ENCODE measurements at regions not wholly inside any gene's neighbourhood (a gene's known extent, or its start where the extent isn't known, plus 50 kb on each side); places are given as distances from the start of the nearest gene placed in this dataset.

GRCh38 chr9:20014168-20014567, 225.3 kb upstream of the SLC24A2 start:
- Histone ChIP-seq H3K4me1 (ENCODE audit: insufficient read depth, low read length) (no peaks in the 10 kb centered on the region), H3K9me3 (ENCODE audit: low read depth, low read length) (no peaks in the 10 kb centered on the region), H3K4me3 (ENCODE audit: low read length) (no peak overlapping the region), H3K27me3 (ENCODE audit: insufficient read depth, low read length) (no peaks in the 10 kb centered on the region)

GRCh38 chr9:20012232-20012631, 223.4 kb upstream of the SLC24A2 start:
- Histone ChIP-seq H3K4me3 (ENCODE audit: low read length) (no peak overlapping the region), H3K4me1 (ENCODE audit: insufficient read depth, low read length) (no peaks in the 10 kb centered on the region), H3K27me3 (ENCODE audit: insufficient read depth, low read length) (no peaks in the 10 kb centered on the region), H3K9me3 (ENCODE audit: low read depth, low read length) (no peaks in the 10 kb centered on the region)

GRCh38 chr9:20009606-20010005, 220.8 kb upstream of the SLC24A2 start:
- H3K4me1 ChIP-seq (ENCODE audit: insufficient read depth, low read length), result no peaks in the 10 kb centered on the region
- no peaks in the 10 kb centered on the region for H3K9me3 ChIP-seq (ENCODE audit: low read depth, low read length)
- H3K4me3 ChIP-seq (ENCODE audit: low read length), result no peak overlapping the region
- H3K27me3 ChIP-seq (ENCODE audit: insufficient read depth, low read length), result no peaks in the 10 kb centered on the region

GRCh38 chr9:20002011-20002410, 213.2 kb upstream of the SLC24A2 start:
- Histone ChIP-seq H3K27me3 (ENCODE audit: insufficient read depth, low read length) (no peaks in the 10 kb centered on the region), H3K4me1 (ENCODE audit: insufficient read depth, low read length) (no peaks in the 10 kb centered on the region), H3K9me3 (ENCODE audit: low read depth, low read length) (no peaks in the 10 kb centered on the region), H3K4me3 (ENCODE audit: low read length) (no peak overlapping the region)

- no peaks in the 10 kb centered on the region for H3K9me3 ChIP-seq (ENCODE audit: low read depth, low read length)
- no peaks in the 10 kb centered on the region for H3K4me1 ChIP-seq (ENCODE audit: insufficient read depth, low read length)
- no peak overlapping the region for H3K4me3 ChIP-seq (ENCODE audit: low read length)
- no peaks in the 10 kb centered on the region for H3K27me3 ChIP-seq (ENCODE audit: insufficient read depth, low read length)
Measured at GRCh38 chr9:20001058-20001457, 212.2 kb upstream of the SLC24A2 start.

GRCh38 chr9:19999491-20000057, 210.7 kb upstream of the SLC24A2 start:
- Histone ChIP-seq H3K9me3 (ENCODE audit: low read depth, low read length) (no peaks in the 10 kb centered on the region), H3K27me3 (ENCODE audit: insufficient read depth, low read length) (no peaks in the 10 kb centered on the region), H3K4me3 (ENCODE audit: low read length) (no peak overlapping the region)

GRCh38 chr9:19998823-19999455, 210.1 kb upstream of the SLC24A2 start:
- H3K4me3 ChIP-seq (ENCODE audit: low read length), result no peak overlapping the region

More at GRCh38 chr9:19999491-20000057, 210.7 kb upstream of the SLC24A2 start:
- H3K4me1 ChIP-seq (ENCODE audit: insufficient read depth, low read length), result no peaks in the 10 kb centered on the region

GRCh38 chr9:19998153-19998552, 209.3 kb upstream of the SLC24A2 start:
- Histone ChIP-seq H3K4me1 (ENCODE audit: insufficient read depth, low read length) (no peaks in the 10 kb centered on the region), H3K27me3 (ENCODE audit: insufficient read depth, low read length) (no peaks in the 10 kb centered on the region), H3K4me3 (ENCODE audit: low read length) (no peak overlapping the region), H3K9me3 (ENCODE audit: low read depth, low read length) (no peaks in the 10 kb centered on the region)

More at GRCh38 chr9:19998823-19999455, 210.1 kb upstream of the SLC24A2 start:
- H3K9me3 ChIP-seq (ENCODE audit: low read depth, low read length), result no peaks in the 10 kb centered on the region
- no peaks in the 10 kb centered on the region for H3K27me3 ChIP-seq (ENCODE audit: insufficient read depth, low read length)
- no peaks in the 10 kb centered on the region for H3K4me1 ChIP-seq (ENCODE audit: insufficient read depth, low read length)

- no peak overlapping the region for H3K4me3 ChIP-seq (ENCODE audit: low read length)
- no peaks in the 10 kb centered on the region for H3K27me3 ChIP-seq (ENCODE audit: insufficient read depth, low read length)
- no peaks in the 10 kb centered on the region for H3K9me3 ChIP-seq (ENCODE audit: low read depth, low read length)
- no peaks in the 10 kb centered on the region for H3K4me1 ChIP-seq (ENCODE audit: insufficient read depth, low read length)
Measured at GRCh38 chr9:19995619-19996018, 206.8 kb upstream of the SLC24A2 start.

GRCh38 chr9:19994296-19994695, 205.5 kb upstream of the SLC24A2 start:
- Histone ChIP-seq H3K4me3 (ENCODE audit: low read length) (no peak overlapping the region), H3K4me1 (ENCODE audit: insufficient read depth, low read length) (no peaks in the 10 kb centered on the region), H3K9me3 (ENCODE audit: low read depth, low read length) (no peaks in the 10 kb centered on the region), H3K27me3 (ENCODE audit: insufficient read depth, low read length) (no peaks in the 10 kb centered on the region)

- Histone ChIP-seq H3K27me3 (ENCODE audit: insufficient read depth, low read length) (no peaks in the 10 kb centered on the region), H3K4me3 (ENCODE audit: low read length) (no peak overlapping the region), H3K4me1 (ENCODE audit: insufficient read depth, low read length) (no peaks in the 10 kb centered on the region), H3K9me3 (ENCODE audit: low read depth, low read length) (no peaks in the 10 kb centered on the region)
Measured at GRCh38 chr9:19992556-19992955, 203.7 kb upstream of the SLC24A2 start.

GRCh38 chr9:19989213-19989612, 200.4 kb upstream of the SLC24A2 start:
- H3K4me3 ChIP-seq (ENCODE audit: low read length), result no peak overlapping the region
- H3K4me1 ChIP-seq (ENCODE audit: insufficient read depth, low read length), result no peaks in the 10 kb centered on the region
- no peaks in the 10 kb centered on the region for H3K27me3 ChIP-seq (ENCODE audit: insufficient read depth, low read length)
- no peaks in the 10 kb centered on the region for H3K9me3 ChIP-seq (ENCODE audit: low read depth, low read length)

GRCh38 chr9:19988281-19988680, 199.4 kb upstream of the SLC24A2 start:
- no peak overlapping the region for H3K4me3 ChIP-seq (ENCODE audit: low read length)
- H3K9me3 ChIP-seq (ENCODE audit: low read depth, low read length), result no peaks in the 10 kb centered on the region
- no peaks in the 10 kb centered on the region for H3K27me3 ChIP-seq (ENCODE audit: insufficient read depth, low read length)
- H3K4me1 ChIP-seq (ENCODE audit: insufficient read depth, low read length), result no peaks in the 10 kb centered on the region

- no peaks in the 10 kb centered on the region for H3K9me3 ChIP-seq (ENCODE audit: low read depth, low read length)
- no peak overlapping the region for H3K4me3 ChIP-seq (ENCODE audit: low read length)
- no peaks in the 10 kb centered on the region for H3K27me3 ChIP-seq (ENCODE audit: insufficient read depth, low read length)
- H3K4me1 ChIP-seq (ENCODE audit: insufficient read depth, low read length), result no peaks in the 10 kb centered on the region
Measured at GRCh38 chr9:19985081-19985480, 196.2 kb upstream of the SLC24A2 start.

GRCh38 chr9:19976226-19976625, 187.4 kb upstream of the SLC24A2 start:
- H3K4me3 ChIP-seq (ENCODE audit: low read length), result no peak overlapping the region
- no peaks in the 10 kb centered on the region for H3K4me1 ChIP-seq (ENCODE audit: insufficient read depth, low read length)
- H3K27me3 ChIP-seq (ENCODE audit: insufficient read depth, low read length), result no peaks in the 10 kb centered on the region
- H3K9me3 ChIP-seq (ENCODE audit: low read depth, low read length), result no peaks in the 10 kb centered on the region

- H3K4me3 ChIP-seq (ENCODE audit: low read length), result no peak overlapping the region
- H3K27me3 ChIP-seq (ENCODE audit: insufficient read depth, low read length), result no peaks in the 10 kb centered on the region
- no peaks in the 10 kb centered on the region for H3K4me1 ChIP-seq (ENCODE audit: insufficient read depth, low read length)
- no peaks in the 10 kb centered on the region for H3K9me3 ChIP-seq (ENCODE audit: low read depth, low read length)
Measured at GRCh38 chr9:19975499-19975898, 186.7 kb upstream of the SLC24A2 start.

Data from mononuclear cell (primary cell).